ENCODE measurements at regions not wholly inside any gene's neighbourhood (a gene's known extent, or its start where the extent isn't known, plus 50 kb on each side); places are given as distances from the start of the nearest gene placed in this dataset.

GRCh38 chr6:112717401-112717800, 370.3 kb downstream of the RFPL4B start:
- DNase-seq (ENCODE audit: low read depth in 2 of 2) = no peak

- DNase-seq (ENCODE audit: low read depth in 2 of 2) = no peak
Measured at GRCh38 chr6:112717856-112718255, 370.7 kb downstream of the RFPL4B start.

DNA sequence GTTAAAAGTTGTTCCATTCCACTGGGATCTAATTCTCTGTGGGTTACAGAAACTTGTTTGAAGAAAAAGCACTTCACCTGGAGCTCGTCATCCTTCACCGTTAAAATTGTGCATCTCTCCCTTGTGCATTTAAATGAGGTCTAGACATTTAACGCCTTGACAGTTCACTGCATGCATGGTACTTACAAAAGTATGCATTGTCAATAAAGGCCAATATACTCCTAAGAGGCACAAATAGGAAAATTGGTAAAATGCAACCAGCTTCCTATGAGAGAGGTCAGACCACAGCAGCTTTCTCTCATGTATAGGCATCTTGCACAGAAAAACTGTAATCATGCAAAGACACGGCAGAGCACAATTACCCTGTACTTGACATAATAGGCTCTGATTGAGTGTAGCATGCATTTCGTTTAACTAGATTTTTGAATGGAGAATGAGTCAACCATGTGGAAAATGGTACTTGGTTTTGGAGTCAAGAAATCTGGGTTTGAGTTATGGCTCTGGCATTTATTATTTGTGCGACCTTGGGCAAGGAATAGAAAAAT, 378.5 kb downstream of the RFPL4B start:
- no peak for DNase-seq (ENCODE audit: low read depth in 2 of 2)

DNA sequence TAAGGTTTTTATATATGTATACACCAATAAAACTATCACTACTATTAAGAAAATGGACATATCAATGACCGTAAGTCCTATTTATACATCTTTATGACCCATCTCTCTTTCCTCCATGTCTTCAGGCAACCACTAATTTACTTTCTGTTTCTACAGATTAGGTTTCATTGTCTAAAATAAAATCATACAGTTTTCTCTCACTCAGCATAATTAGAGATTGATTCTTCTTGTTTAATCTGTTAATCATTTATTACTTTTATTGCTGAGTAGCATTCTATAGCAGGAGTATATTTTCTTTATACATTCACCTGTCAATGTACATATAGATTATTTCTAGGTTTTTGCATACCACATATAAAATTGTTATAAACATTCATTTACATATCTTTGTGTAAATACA, 388.0 kb downstream of the RFPL4B start:
- DNase-seq (ENCODE audit: low read depth in 2 of 2) = no peak

DNA sequence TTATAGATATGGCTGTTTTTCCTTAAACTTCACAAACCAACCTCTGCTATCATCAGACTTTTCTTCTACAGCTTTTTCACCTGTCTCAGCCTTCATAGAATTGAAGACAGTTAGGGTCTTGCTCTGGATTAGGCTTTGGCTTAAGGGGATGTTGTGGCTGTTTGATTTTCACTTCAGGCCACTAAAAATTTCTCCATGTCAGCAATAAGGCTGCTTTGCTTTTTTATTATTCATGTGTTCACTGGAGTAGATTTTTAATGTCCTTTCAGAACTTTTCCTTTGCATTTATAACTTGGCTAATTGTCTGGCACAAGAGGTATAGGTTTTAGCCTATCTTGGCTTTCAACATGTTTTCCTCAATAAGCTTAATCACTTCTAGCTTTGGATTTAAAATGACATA, 392.6 kb downstream of the RFPL4B start:
- no peak for DNase-seq (ENCODE audit: low read depth in 2 of 2)

GRCh38 chr6:112743323-112743722, 396.2 kb downstream of the RFPL4B start:
- DNase-seq (ENCODE audit: low read depth in 2 of 2) = no peak

DNA sequence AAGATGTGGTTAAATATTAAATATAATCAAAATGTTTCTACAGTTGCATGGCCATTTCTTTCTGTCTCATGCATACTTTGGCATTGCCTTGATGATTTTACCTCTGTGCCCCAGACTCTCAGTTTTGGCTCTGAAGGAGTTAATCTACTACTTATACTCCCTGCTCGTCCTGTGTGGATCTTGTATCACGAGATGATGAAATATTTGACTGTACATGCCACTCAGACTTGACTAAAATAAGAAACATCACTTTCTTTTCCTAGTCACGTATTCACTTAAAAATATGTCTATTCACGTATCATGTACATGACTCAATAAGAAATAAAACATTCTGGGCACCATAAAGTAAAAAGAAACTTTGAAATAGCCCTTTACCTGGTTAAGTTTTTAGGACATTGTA, 397.7 kb downstream of the RFPL4B start:
- DNase-seq (ENCODE audit: low read depth in 2 of 2) = no peak

DNA sequence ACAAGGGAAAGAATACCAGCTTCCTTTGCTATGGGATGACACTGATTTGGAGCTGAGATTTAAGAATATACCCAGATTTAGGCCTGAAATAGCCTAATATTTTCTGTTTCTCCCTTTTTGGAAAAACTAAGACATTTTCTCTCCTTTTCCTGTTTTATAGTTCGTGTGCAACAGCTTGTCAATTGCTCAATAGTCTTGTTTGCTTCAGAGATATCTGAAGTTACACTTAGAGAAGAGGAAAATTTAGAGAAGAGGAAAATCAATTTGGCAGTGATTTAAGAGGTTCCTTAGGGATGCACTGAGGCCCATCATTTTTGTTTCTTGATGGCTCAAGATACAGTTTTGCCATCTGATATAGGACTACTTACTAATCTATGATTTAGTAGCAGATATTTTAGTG, 398.6 kb downstream of the RFPL4B start:
- no peak for DNase-seq (ENCODE audit: low read depth in 2 of 2)

GRCh38 chr6:112749673-112750072, 402.5 kb downstream of the RFPL4B start:
- no peak for DNase-seq (ENCODE audit: low read depth in 2 of 2)

- no peak for DNase-seq (ENCODE audit: low read depth in 2 of 2)
Measured at GRCh38 chr6:112752305-112752704, 405.2 kb downstream of the RFPL4B start.

- no peak for DNase-seq (ENCODE audit: low read depth in 2 of 2)
Measured at GRCh38 chr6:112752791-112753190, 405.7 kb downstream of the RFPL4B start.

DNA sequence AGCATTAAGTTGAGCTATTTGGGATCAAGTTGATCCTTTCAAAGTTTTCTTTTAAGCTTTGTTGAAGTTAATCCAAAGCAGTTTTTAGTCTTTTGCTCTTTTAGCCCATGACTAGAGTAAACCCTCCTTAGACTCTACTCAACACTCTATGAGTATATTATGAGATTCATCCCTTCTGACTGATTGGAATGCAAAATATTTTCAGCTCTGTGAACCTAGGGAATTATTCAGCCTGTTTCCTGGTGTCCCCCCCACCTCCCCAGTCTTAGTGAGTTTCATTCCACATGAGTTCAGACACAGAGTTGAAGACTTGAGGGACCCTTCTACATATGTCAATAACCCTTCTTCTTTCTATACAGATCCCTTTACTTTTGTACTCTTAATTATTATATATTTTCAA, 413.7 kb downstream of the RFPL4B start:
- DNase-seq (ENCODE audit: low read depth in 2 of 2) = no peak

DNA sequence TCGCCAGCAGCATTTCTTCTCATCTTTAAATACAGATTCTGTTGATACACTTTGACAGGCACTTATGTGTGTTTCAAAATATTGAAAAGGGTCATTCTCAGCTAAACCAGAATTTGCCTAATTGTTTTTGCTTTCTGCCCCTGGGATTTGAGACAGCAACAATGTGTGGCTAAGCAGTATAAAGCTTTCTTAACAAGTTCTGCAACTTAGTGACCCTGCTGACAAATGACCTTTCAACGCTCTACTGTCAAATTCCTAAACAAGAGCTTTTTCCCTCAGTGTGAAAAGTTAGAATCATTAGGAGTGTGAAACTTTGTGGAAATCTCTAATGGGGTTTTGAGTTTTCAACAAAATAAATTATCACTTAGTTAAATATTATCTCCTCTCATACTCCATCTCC, 414.6 kb downstream of the RFPL4B start:
- DNase-seq (ENCODE audit: low read depth in 2 of 2) = no peak

- DNase-seq (ENCODE audit: low read depth in 2 of 2) = no peak
Measured at GRCh38 chr6:112764377-112764776, 417.2 kb downstream of the RFPL4B start.

DNA sequence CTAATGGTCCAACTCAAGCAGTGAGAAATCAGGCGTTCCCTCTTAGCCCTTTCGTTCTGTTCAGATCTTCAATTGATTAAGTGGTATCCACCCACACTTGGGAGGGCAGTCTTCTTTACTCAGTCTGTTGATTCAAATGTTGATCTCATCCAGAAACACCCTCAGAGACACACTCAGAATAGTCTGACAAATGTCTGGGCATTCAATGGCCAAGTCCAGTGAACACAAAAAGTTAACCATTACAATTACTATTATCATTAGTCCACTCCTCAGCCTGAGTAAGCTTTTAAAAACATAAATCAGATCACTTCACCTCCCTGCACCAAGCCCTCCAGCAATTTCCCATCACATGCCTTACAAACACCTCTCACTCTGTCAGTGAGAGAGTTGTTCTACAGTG, 423.2 kb downstream of the RFPL4B start:
- DNase-seq (ENCODE audit: low read depth in 2 of 2) = no peak

DNA sequence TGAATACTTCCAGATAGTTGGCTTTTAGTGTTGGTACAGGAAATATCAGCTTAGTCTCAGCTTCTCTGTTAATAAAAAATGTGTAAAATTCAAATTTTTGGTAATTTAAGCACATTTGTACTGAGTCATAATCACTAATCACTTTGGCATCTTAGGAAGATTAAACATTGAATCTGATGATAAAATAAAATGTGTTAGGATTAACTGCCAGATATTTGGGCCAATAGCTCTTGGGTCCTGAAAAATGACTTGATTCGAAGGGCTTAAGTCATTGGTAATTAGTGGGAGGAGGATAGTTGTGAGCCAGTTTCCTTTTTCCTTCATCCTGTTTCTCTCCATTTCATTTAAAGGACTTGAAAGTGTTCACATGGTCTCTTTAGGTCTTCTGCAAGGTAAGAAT, 426.1 kb downstream of the RFPL4B start:
- no peak for DNase-seq (ENCODE audit: low read depth in 2 of 2)

DNA sequence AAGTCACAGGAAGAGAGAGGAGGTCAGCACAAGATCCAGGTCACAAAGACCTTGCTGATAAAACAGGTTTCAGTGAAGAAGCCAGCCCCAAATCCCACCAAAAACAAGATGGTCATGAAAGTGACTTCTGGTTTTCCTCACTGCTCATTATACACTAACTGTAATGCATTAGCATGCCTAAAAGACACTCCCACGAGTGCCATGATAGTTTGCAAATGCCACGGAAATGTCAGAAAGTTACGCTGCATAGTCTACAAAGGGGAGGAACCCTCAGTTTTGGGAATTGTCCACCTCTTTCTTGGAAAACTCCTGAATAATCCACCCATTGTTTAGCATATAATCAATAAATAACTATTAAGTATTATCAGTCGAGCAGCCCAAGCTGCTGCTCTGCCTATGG, 427.2 kb downstream of the RFPL4B start:
- DNase-seq (ENCODE audit: low read depth in 2 of 2) = no peak

DNA sequence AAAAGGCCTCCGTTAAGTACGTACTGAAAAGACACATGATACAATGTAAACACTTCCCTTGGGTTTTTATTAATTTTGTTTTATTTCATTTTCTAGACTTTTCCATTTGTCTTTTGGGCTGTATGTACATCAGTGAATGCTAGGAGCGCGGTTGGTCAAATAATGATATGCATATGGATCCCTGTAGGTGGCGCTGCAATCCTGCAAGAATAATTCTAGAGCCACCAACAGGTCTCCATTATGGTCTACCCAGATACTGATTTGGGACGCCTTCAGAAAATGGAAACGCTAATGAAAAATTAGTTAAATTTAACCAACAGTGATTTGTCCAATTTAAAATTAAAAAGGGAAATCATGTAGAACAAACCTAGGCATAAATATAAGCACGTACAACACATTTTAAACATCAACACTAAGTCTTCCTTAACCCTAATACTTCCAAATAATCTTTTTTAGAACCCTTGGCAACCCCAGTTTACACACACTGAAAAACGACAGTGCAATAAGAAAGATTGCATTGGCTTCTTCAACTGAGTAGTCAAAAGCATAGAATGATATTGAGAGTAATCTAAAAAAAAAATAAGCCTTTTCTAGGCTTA, 433.5 kb downstream of the RFPL4B start:
- peak in 1 of 2 donors; percentile 2 for DNase-seq (ENCODE audit: low read depth in 2 of 2)

DNA sequence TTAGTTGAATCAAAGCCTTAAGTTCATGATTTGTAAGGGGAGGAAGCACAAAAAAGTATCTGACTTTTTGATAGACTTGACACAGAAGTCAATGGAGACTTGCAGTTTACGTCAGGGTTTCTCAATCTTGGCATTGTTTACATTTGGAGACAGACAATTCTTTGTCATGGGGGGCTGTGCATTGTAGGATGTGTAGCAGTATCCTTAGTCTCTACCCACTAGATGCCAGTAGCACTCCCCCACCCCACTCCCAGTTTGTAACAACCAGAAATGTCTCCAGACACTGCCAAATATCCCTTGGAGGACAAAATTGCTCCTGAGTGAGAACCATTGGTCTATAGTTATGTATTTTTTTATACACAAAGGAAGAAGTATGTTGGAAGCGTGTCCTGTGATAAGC, 434.1 kb downstream of the RFPL4B start:
- no peak for DNase-seq (ENCODE audit: low read depth in 2 of 2)

DNA sequence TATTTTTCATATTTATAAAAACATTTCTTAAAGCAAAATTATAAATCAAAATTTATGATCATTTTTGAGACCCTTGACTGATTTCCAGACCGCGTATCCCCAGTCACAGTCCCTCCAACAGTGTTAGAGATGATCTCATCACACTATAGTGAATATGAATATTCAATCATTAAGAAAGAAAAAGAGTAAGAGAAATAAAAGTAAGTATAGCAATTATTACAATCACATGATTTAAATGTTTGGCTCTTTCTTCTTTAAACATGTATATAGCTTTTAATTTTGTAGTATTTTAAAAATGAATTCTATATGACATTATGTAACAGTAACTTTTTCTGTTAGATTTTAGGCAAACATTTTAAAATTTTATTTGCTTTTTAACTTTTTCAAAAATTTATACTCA, 438.3 kb downstream of the RFPL4B start:
- no peak for DNase-seq (ENCODE audit: low read depth in 2 of 2)

DNA sequence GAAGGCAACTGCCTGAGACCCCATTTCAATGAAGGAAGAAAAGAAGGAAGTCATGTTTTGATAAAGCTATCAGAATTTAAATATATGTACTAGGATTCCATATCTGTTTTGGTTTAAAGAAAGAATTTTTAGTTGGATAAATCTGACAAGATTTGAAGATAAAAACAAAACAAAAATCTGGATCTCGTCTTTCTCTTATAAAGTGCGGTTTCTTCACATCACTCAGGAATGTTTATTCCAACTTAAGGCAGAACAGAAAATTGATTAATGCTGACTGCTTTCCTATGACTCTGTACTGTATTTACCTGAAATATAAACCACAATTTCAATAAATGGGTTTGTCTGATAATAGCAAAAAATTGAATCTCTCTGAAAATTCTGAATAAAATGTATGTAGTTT, 439.7 kb downstream of the RFPL4B start:
- no peak for DNase-seq (ENCODE audit: low read depth in 2 of 2)

DNA sequence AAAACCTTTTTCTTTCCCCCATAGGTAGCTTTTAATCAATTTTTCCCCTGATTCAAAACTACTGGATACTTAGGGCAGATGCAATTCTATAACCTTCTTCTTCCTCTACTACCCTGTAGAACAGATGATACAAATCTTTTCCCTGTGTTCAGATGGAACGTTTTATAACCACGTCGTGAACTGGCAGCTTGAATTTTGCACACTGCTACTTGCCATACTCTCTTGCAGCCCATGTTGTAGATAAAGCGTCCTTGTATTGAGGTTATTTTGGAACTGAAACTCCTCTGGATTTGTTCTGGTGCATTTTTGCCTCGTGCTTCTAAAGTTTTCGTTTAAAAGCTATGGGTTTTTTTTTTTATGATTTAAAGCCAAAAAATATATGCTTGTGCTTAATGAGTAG, 440.2 kb downstream of the RFPL4B start:
- DNase-seq (ENCODE audit: low read depth in 2 of 2) = no peak

GRCh38 chr6:112795316-112795715, 448.2 kb downstream of the RFPL4B start:
- no peak for DNase-seq (ENCODE audit: low read depth in 2 of 2)

DNA sequence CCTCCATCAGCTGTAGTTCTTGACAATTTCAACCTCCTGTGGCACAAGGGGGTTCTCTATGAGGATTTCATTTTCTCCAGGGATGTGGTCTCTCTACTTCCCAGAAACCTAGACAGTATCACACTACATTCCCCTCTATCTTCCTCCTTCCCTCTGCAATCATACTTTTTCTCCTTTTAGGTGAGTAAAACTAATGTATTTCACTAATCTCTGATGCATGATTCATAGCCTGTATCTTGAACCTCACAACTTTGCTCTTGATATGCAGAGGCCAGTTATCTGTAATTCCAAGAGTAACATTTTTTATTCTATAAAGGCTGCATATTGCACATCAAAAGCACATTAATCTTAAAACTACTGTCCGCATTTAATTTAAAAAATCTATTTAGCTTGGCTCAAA, 449.6 kb downstream of the RFPL4B start:
- DNase-seq (ENCODE audit: low read depth in 2 of 2) = no peak

Data from activated CD4-positive, alpha-beta T cell treated with anti-CD3 and anti-CD28 coated beads for 24 hours (primary cell).